ENCODE measurements at regions not wholly inside any gene's neighbourhood (a gene's known extent, or its start where the extent isn't known, plus 50 kb on each side); places are given as distances from the start of the nearest gene placed in this dataset.
"Not testable (repeated sequence)": the region's sequence is repeated elsewhere in the genome, so short reads cannot be mapped to it uniquely, and the experiment has no call there.

DNA sequence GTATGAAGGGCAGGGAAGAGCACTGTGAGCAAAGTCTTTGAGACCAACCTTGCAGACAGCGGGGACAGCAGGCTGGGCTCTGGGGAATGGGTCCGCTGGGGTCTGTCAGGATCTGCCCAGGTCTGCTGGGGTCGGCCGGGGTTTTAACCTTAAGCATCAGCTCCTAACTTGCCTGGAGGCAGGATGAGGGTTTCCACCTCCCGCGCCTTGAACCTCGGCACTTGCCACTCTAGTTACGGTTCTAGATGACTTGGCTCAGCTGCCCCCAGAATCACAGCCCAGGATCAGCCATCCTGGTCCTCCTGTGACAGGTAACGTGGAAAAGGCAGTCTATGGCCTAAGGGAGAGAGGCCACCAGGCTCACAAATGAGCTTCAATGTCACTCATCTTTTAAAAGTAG, 50.4 kb upstream of the CACUL1 start:
- no peak for DNase-seq (ENCODE audit: low read depth in 2 of 2)

DNA sequence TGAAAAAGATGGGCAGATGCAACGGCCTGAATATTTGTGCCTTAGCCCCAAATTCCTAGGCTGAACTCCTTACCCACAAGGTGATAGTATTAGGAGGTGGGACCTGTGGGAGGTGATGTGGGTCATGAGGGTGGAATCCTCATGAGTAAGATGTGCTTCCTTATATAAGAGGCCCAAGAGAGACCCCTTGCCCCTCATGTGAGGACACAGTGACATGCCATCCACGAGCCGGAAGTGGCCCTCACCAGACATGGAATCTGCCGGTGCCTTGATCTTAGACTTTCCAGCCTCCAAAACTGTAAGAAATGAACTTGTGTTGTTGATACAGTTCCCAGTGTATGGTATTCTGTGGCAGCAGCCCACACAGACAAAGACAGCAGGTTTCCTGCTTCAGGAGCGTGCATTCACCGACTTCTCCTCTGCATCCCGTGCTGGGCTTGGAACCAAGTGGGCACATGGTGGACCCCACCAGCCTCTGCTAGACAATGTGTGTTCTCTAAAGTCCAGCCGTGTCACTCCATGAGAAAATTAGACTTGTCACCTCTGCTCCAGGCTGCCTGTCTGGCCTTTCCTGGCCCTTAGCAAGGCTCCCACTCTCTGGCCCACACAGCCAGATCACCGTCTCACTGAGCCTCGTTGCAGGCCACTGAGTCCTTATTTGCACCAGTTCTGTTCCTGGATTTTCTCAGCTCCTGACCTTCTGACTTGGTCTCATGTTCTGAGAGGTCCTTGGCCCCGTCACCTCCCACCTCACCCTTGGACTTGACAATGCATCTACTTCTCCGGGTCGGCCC, 52.9 kb upstream of the CACUL1 start:
- DNase-seq (ENCODE audit: low read depth in 2 of 2) = no peak

DNA sequence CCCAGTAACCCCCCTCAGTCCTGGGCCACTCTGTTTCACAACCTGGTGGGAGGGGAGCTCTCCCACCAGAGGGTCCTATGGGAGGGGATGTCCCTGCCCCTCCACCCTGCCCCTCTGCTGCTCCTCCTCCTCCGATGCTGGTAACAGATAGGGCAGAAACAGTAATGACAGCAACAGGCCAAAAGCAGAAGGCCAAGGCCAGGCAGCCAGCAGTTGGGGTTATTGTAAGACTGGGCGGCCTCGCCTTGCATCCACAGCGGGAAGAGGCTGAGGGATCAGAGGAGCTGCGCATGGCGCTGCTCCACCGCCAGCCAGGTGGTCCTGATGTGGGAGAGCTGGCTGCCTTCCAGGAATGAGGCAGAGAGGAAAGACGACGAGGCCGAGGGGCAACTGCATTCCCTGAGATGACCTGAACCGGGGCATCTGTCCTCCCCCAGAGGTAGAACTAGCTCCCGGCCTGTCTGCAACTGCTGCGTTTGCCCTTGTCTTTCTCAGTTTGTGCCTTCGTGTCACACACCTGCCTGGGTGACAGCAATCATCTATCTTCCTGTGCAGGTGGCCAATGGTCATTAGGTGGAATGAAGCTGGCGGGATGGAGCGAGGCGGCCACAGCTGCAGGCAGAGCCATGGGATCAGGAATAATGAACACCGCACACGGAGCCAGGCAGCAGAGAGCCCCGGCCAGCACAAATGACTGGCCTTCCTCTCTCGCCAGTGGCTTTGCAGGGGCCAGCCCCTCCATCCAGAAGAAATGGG, 54.0 kb upstream of the CACUL1 start:
- no peak for DNase-seq (ENCODE audit: low read depth in 2 of 2)

DNA sequence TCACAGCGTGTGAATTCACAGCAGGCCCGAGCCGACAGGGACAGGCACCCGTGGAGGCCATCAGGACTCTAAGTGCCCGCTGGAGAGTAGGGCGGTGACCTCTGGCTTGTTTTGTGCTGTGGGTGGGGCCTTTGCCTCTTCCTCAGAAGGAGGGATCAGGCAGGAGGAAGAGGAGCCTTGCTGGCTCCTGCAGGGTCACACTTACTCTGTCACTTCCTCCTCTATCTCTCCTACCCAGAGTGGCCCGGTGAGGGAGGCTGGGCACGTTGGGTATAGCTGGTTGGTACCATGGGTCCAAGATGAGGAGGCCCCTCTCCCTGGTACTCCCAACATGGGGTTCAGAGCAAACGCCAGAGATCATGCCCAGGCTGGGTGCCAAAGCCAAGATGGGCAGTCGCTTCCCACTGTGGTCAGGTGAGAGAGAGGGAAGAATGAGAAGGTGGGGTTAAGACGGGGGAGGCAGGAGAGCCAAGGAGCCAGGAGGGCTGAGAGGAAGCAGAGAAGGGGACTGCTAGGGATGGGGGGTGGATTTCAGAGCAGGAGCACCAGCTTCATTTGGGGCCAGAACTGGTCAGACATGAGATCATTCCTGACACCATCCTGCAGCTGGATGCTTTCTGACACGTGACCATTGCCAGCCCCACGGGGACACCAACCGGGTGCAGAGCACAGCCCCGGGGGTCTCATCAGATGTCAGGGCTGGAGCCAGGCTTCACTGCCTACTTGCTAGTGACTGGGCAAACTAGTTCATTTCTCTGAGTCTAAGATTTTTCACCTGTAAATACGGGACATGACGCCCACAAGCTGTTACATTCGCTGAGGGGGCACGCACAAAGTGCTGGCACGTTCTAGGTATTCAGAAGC, 54.8 kb upstream of the CACUL1 start:
- no peak for DNase-seq (ENCODE audit: low read depth in 2 of 2)

GRCh38 chr10:118810796-118811505, 56.2 kb upstream of the CACUL1 start:
- no peak for DNase-seq (ENCODE audit: low read depth in 2 of 2)

GRCh38 chr10:118811675-118812392, 57.1 kb upstream of the CACUL1 start:
- DNase-seq (ENCODE audit: low read depth in 2 of 2) = no peak

DNA sequence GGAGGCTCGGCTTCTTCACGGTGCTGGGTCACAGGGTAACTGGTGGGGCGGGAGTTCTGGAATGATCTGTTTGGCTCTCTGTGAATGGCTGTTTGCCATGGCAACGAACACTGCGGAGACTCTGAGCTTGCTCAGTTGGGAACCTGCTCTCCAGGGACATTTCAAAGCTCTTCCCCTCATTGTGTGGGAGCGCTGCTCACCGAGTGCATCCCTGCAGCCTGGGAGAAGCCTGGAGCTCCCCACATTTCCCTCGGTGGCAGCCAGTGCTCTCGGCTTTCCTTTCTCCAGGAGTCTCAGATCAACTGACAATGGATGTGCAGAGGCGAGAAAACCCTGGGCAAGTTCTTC, 57.6 kb upstream of the CACUL1 start:
- DNase-seq (ENCODE audit: low read depth in 2 of 2) = no peak

GRCh38 chr10:118813001-118813400, 58.2 kb upstream of the CACUL1 start:
- not testable (repeated sequence) for DNase-seq (ENCODE audit: low read depth in 2 of 2)

DNA sequence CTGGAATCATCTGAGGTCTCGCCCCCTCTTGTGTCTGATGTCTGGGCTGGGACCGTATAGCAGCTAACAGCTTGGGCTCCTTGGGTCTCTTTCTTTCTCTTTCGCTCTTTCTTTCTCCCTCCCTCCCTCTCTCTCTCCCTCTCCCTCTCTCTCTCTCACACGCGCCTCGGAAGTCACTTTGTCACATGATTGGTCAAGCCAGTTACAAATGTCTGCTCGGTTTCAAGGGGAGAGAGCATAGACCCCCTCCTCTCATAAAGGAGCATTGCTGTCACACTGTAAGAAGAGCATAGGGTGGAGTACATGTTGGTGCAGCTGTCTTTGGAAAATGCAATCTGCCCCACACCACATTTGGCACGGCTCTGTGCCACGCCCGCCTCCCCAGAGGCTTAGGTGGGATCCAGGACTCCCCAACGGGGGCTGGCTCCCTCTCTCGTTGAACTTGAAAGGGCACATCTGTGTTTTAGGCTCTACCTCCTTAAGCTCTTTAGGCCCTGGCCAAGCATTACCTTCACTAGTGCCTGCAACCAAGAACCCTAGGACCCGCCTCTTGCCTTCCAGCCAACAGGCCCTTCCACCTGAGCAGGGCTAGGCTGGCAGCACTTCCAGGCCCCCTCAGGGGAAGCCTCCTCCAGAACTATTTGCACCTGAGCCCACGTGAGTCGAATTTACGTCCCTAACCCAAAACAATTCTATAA, 61.9 kb upstream of the CACUL1 start:
- no peak for DNase-seq (ENCODE audit: low read depth in 2 of 2)

GRCh38 chr10:118817328-118818068, 62.7 kb upstream of the CACUL1 start:
- no peak for DNase-seq (ENCODE audit: low read depth in 2 of 2)

- DNase-seq (ENCODE audit: low read depth in 2 of 2) = no peak
Measured at GRCh38 chr10:118818621-118819221, 64.0 kb upstream of the CACUL1 start.

DNA sequence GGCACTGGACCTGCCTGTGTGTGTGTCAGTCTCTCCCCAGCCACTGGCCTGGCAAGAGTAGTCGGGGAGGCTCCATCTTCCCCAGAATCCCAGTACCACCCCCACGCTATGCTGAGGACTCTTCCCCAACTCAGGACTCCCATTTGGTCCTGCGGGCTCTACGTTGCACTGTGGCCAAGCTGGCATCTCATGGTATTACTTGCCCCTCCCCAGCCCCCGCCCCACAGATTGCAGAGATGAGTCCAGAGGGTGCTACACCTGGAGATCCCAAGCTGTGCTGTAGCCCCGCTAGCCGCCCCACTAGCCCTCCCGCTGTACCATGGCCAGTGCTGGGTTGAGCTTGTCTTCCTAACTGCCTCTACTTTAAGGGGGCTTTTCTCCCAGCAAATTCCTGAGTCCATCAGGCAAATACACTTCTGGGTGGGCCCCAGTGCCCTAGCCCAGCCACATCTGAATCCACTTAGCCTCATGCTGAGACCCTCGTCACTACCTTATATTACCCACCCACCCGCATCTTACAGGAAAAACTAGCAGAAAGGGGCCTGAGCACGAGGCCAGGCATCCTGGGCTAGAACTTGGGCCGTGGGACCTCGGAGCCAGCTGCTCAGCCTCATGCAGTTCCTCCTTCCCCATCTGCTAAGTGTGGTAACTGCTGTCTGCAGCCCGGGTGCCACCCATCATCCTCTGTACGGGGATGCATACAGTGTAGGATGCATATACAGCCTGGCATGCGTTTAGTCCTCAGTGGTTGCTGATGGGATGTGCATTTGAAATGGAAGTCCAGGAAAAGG, 65.8 kb upstream of the CACUL1 start:
- no peak for DNase-seq (ENCODE audit: low read depth in 2 of 2)

GRCh38 chr10:118823256-118823907, 68.6 kb upstream of the CACUL1 start:
- no peak for DNase-seq (ENCODE audit: low read depth in 2 of 2)

GRCh38 chr10:118827053-118827452, 72.3 kb upstream of the CACUL1 start:
- DNase-seq (ENCODE audit: low read depth in 2 of 2) = no peak

GRCh38 chr10:118827466-118828155, 72.8 kb upstream of the CACUL1 start:
- no peak for DNase-seq (ENCODE audit: low read depth in 2 of 2)

- peak; percentile 11 to 12 for DNase-seq (ENCODE audit: low read depth in 2 of 2)
Measured at GRCh38 chr10:118832241-118832651, 77.5 kb upstream of the CACUL1 start.

GRCh38 chr10:118834370-118834769, 79.6 kb upstream of the CACUL1 start:
- DNase-seq (ENCODE audit: low read depth in 2 of 2) = not testable (repeated sequence)

Measured in dermis microvascular lymphatic vessel endothelial cell (primary cell).